Body of pancreas (tissue), 4 donors: ENCODE measurements at regions not wholly inside any gene's neighbourhood (a gene's known extent, or its start where the extent isn't known, plus 50 kb on each side); places are given as distances from the start of the nearest gene placed in this dataset.

Source experiments
- ATAC-seq: fragments of 150-250 bp; one replicate; pipeline ENCODE4 v1.9.1; 2016
- DNase-seq, 4 donors: peaks; one replicate each; pipeline ENCODE4 v3.0.0-alpha.2; 2019
- H3K27ac ChIP-seq, 4 donors: fragments of 200-600 bp; sonication (generic); 1 replicate in 3 of 4; 2 replicates in 1 of 4; pipeline versions ENCODE4 v1.5.1 to v1.6.1; 2016 to 2019; ENCODE audit warnings: mild to moderate bottlenecking in 1 of 4, mixed read lengths in 1 of 4, moderate library complexity in 1 of 4
- H3K27me3 ChIP-seq, 2 donors: fragments of 200-600 bp; sonication (generic); one replicate each; pipeline ENCODE4 v1.6.0; 2016; ENCODE audit warnings: mild to moderate bottlenecking in 1 of 2
- H3K36me3 ChIP-seq, 2 donors: fragments of 200-600 bp; sonication (generic); replicated peaks in 1 of 2; 2 replicates each; pipeline ENCODE4 v1.5.1; 2016; ENCODE audit warnings: low read depth in 2 of 2; ENCODE audit not compliant: insufficient read depth in 1 of 2
- H3K4me1 ChIP-seq: fragments of 200-600 bp; sonication (generic); one replicate; pipeline ENCODE4 v1.6.0; 2016
- H3K4me3 ChIP-seq, 2 donors: fragments of 200-600 bp; sonication (generic); 1 replicate in 1 of 2; 2 replicates in 1 of 2; pipeline ENCODE4 v1.5.1; 2016 to 2019
- H3K9me3 ChIP-seq, 3 donors: fragments of 200-600 bp; sonication (generic); 1 replicate in 2 of 3; 2 replicates in 1 of 3; pipeline ENCODE4 v1.5.1; 2016
- CTCF ChIP-seq, 7 experiments: fragments of 450-650 bp in 4 of 7; fragments of 200-600 bp in 3 of 7; sonication (generic) in 3 of 7; IDR thresholded peaks; one replicate each; pipeline ENCODE4 v1.5.1; 2016 to 2019; ENCODE audit warnings: antibody characterized with exemption in 7 of 7
- POLR2A ChIP-seq, 3 donors: fragments of 450-650 bp; IDR thresholded peaks; one replicate each; pipeline ENCODE4 v1.6.1; 2016; ENCODE audit warnings: antibody characterized with exemption in 3 of 3, mild to moderate bottlenecking in 2 of 3
- WGBS, 2 donors: methylation state at CpG; one replicate each; pipeline ENCODE4 v1.1.5; 2017; 5-methylcytosine and 5-hydroxymethylcytosine counted together
- intact Hi-C: fragments of 100-400 bp; cut with DNase I; formaldehyde crosslinking; loops from one replicate; pipeline ENCODE4 v1.15.1; 2023

- no peak for DNase-seq
- TF ChIP-seq POLR2A (IDR thresholded peaks at IDR 0.05) (no peak), CTCF (IDR thresholded peaks at IDR 0.05) (no peak)
- intact Hi-C loops: no loop called here
- H3K4me1 ChIP-seq: no peaks in the 10 kb centered on the region
- H3K27me3 ChIP-seq: no peaks in the 10 kb centered on the region
- H3K27ac ChIP-seq: no peak overlapping the region
- no peaks in the 10 kb centered on the region for H3K36me3 ChIP-seq
- H3K9me3 ChIP-seq: no peaks in the 10 kb centered on the region
- no peak overlapping the region for H3K4me3 ChIP-seq
- WGBS, 2 donors: 78 to 82% methylated on average over 7 of the region's 7 CpGs
- no peak for ATAC-seq
Observed at GRCh38 chr10:78354101-78354500, 320.4 kb downstream of the RPS24 start.

GRCh38 chr10:78356291-78356900 is 322.7 kb downstream of the RPS24 start:
- no peak for DNase-seq
- Histone ChIP-seq H3K27ac (no peak overlapping the region), H3K36me3 (no peaks in the 10 kb centered on the region), H3K9me3 (no peaks in the 10 kb centered on the region), H3K4me3 (no peak overlapping the region), H3K27me3 (no peaks in the 10 kb centered on the region), H3K4me1 (no peaks in the 10 kb centered on the region)
- intact Hi-C loops: no loop called here
- WGBS, 2 donors: 85 to 89% methylated on average over 10 of the region's 10 CpGs
- no peak for ATAC-seq
- no peak for TF ChIP-seq CTCF (IDR thresholded peaks at IDR 0.05)
- no peak for TF ChIP-seq POLR2A (IDR thresholded peaks at IDR 0.05)

GRCh38 chr10:78357141-78358063 is 323.7 kb downstream of the RPS24 start:
- WGBS, 2 donors: 55 to 63% methylated on average over 16 of the region's 16 CpGs
- no peaks in the 10 kb centered on the region for H3K4me1 ChIP-seq
- DNase-seq: no peak
- no peak for TF ChIP-seq CTCF (IDR thresholded peaks at IDR 0.05)
- no peak for TF ChIP-seq POLR2A (IDR thresholded peaks at IDR 0.05)
- H3K27ac ChIP-seq: no peak overlapping the region
- no peaks in the 10 kb centered on the region for H3K36me3 ChIP-seq
- no peak overlapping the region for H3K4me3 ChIP-seq
- H3K27me3 ChIP-seq: no peaks in the 10 kb centered on the region
- H3K9me3 ChIP-seq: no peaks in the 10 kb centered on the region
- no peak for ATAC-seq
- intact Hi-C loops: no loop called here

GRCh38 chr10:78358351-78358750 is 324.7 kb downstream of the RPS24 start:
- Histone ChIP-seq H3K9me3 (no peaks in the 10 kb centered on the region), H3K4me3 (no peak overlapping the region), H3K4me1 (no peaks in the 10 kb centered on the region), H3K36me3 (no peaks in the 10 kb centered on the region), H3K27ac (no peak overlapping the region), H3K27me3 (no peaks in the 10 kb centered on the region)
- ATAC-seq: no peak
- WGBS, 2 donors: 82 to 91% methylated on average over 5 of the region's 5 CpGs
- intact Hi-C loops: no loop called here
- TF ChIP-seq CTCF (IDR thresholded peaks at IDR 0.05): no peak
- no peak for TF ChIP-seq POLR2A (IDR thresholded peaks at IDR 0.05)
- DNase-seq: no peak
